Ammon's horn (tissue), 1 donor: ENCODE measurements at regions not wholly inside any gene's neighbourhood (a gene's known extent, or its start where the extent isn't known, plus 50 kb on each side); places are given as distances from the start of the nearest gene placed in this dataset.
"Not testable (repeated sequence)": the region's sequence is repeated elsewhere in the genome, so short reads cannot be mapped to it uniquely, and the experiment has no call there.

Experiments used
- DNase-seq: peaks from one replicate; pipeline ENCODE4 v3.0.0-alpha.2; 2016; ENCODE audit warnings: low spot score

GRCh38 chrY:3037471-3037870, 102.3 kb downstream of the ZFY start:
- DNase-seq = no peak

DNA sequence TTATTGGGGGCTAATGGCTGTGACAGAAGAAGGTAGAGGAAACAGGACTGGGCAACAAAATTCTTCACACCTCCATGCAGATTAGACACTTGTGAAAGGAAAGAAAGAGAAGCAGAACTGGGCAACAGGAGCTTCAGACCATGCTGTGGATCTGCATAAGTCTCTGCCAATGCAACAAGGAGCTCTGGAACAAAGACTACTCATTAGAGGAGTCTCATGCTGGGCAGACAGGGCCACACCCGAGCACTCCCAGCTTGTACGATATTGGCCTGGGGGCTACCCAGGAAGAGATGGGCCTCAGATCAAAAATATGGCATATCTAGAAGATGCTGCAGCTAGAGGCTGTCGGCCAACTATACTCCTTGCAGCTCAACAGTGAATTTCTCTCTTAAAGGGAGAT, 105.2 kb downstream of the ZFY start:
- no peak for DNase-seq

DNA sequence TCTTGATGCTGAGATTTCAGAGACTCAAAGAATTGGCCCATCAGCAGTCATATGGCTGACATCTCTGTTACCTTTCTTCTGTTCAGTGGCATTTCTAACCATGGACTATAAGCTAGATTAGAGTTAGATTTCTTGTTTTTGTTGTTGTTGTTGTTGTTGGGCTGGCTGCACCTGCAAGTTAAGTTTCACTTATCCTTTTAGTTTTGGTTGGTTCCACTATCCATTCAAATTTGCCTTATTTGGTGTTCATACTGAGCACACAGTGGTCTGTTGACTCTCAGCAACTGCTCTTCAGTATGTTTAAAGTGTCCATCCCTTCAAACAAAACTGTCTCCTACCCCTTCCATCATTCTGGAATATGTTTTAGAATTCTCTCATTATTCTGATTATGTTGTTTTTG, 106.8 kb downstream of the ZFY start:
- no peak for DNase-seq

- no peak for DNase-seq
These were observed 107.7 kb downstream of the ZFY start for GRCh38 chrY:3042901-3043300.

- DNase-seq = no peak
These were observed 109.9 kb downstream of the ZFY start for GRCh38 chrY:3045048-3045447.

DNA sequence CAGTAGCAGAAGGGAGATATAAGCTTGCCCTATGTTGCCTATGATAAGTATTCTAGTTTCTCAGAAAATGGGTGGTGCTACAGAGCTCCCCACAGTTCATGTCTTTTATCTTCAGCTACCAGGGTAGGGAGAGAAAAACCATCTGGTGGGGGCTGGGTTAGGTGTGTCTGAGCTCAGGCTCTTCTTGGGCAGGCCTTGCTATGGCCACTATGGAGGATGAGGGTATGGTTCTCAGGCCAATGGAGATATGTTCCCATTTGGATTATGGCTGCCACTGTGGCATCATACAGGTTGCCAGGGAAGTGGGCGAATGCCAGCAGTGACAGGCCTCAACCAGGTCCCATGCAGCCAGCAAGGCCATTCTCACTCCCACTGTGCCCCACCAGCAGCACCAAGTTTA, 120.3 kb downstream of the ZFY start:
- not testable (repeated sequence) for DNase-seq

GRCh38 chrY:3058342-3058741, 123.2 kb downstream of the ZFY start:
- not testable (repeated sequence) for DNase-seq

GRCh38 chrY:3060671-3061070, 125.5 kb downstream of the ZFY start:
- not testable (repeated sequence) for DNase-seq

- DNase-seq = not testable (repeated sequence)
These were observed 153.0 kb downstream of the ZFY start for GRCh38 chrY:3088149-3088548.

- DNase-seq = not testable (repeated sequence)
These were observed 173.5 kb downstream of the ZFY start for GRCh38 chrY:3108674-3109073.

DNA sequence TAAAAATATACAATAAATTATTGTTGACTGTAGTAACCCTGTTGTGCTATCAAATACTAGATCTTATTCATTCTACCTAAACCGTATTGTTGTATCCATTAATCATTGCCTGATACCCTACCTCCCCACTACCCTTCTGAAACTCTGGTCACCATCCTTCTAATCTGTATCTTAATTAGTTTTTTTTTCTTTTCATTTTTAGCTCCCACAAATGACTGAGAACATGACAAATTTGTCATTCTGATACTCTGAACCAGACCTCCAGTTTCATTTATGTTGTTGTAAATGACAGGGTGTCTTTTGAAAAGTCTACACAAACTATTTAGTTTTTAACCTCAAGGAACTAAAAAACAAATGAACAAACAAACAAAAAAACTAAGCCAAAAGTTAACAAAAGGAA, 185.1 kb downstream of the ZFY start:
- DNase-seq = not testable (repeated sequence)

DNA sequence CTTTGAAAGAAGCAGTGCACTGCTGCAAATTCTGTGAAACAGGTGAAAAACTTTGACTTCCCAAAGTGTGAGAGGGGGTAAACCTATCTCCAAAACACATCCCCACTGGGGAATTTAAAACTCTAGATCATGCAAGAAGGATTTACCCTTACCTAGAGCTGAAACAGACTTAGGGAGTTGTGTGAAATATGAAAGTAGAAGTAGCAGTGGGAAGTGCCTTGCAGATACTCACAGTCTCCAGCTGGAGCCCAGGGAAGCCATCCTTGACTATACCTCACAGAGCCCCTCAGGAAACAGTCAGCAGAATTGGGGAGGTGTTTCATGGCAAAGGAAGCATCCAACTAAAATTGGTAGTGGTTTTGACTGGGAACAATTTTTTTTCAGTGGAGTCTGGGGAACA, 185.5 kb downstream of the ZFY start:
- not testable (repeated sequence) for DNase-seq

DNA sequence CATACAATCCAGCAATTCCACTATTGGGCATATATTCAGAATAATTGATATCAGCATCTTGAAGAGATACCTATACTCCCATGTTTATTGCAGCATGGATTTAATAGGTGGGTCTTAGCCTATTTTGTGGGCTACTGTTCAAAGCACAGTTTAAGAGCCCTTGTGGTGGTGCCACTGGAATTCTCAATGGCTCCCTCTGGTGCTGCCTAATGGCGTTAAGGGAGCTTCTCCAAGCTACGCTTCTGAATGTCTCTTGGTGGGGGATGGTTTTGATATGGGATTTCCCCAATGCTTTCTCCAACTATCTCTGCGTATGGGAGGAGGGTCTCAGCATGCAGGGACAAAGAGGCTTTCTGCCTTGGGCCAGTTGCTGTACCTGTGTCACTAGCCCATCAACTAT, 188.3 kb downstream of the ZFY start:
- not testable (repeated sequence) for DNase-seq

DNA sequence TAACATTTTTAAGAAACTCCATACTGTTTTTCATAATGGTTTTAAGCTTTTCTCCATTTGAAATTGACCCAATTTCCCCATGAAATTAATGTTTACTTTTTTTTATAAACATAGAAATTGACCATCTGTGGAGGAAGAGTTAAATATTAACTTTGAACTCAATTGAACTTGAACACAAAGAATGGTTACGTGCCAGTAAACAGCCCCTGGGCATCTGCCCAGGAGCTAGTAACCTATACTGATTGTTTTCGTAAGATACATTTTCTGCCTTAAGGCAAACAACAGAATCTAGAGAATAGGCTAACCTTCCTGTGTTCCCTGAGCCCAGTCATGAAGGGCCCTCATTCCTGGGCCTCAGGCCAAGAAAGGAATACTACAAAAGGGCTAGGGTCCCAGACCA, 235.9 kb downstream of the ZFY start:
- not testable (repeated sequence) for DNase-seq

DNA sequence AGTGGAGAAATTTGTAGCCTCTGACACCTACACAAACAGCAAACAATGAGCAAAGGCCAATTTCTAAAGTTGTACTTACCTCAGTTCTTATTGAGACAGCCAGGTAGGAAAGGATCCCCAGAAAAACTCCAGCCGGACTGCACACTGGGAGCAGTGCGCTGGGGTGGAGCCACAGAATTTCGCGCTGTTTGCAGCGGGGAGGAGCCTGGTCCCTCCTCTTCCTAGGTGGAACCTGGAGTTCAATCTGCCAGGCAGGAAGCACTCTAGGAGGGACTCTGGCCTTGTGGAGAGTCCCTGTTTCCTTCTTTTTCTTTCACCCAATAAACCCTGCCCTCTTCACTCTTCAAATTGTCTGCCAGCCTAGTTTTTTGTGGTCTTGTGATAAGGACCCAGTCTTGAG, 259.9 kb downstream of the ZFY start:
- not testable (repeated sequence) for DNase-seq

DNA sequence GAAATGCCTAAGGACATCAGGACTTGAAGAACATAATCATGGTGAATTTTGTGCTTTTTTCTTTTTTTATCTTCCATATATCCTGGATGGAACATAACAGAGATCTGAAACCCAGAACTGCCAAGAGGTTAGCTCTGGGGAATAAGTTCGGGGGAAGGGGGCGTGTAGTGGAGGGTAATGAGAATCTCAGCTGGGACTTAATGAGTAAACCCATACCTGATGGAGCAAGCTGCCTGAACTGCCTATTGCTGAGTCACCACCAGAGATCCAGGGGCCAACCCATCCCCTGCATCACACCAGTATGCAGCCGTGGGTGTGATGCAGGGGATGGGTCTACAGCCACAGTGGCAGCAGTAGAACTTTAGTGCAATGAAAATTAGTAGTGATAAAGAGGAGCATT, 267.1 kb downstream of the ZFY start:
- not testable (repeated sequence) for DNase-seq

- DNase-seq = not testable (repeated sequence)
These were observed 271.6 kb downstream of the ZFY start for GRCh38 chrY:3206733-3207132.

- DNase-seq = not testable (repeated sequence)
These were observed 278.0 kb downstream of the ZFY start for GRCh38 chrY:3213183-3213582.

- not testable (repeated sequence) for DNase-seq
These were observed 283.0 kb downstream of the ZFY start for GRCh38 chrY:3218134-3218533.

DNA sequence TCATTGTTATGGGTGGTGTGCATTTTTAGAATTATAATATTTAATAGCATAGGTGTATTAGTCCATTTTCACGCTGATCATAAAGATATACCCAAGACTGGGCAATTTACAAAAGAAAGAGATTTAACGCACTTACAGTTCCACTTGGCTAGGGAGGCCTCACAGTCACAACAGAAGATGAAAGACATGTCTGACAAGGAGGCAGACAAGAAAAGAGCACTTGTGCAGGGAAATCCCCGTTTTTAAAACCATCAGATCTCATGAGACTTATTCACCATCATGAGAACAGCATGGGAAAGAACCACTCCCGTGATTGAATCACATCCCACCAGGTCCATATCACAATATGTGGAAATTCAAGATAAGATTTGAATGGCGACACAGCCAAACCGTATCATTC, 283.4 kb downstream of the ZFY start:
- DNase-seq = not testable (repeated sequence)

DNA sequence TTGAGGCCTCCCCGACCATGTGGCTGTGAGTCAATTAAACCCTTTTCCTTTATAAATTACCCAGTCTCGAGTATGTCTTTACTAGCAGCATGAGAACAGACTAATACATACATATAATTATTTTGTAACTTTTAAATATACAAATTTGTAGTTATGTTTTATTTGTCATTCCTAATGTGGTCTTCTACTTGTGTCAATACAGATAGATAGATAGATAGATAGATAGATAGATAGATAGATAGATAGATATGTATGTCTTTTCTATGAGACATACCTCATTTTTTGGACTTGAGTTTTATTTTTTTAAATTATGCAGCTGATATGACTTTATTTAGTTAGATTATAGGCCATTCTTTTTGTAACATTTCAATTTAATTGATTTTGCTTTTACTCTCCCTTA, 316.0 kb upstream of the TGIF2LY start:
- DNase-seq = not testable (repeated sequence)

DNA sequence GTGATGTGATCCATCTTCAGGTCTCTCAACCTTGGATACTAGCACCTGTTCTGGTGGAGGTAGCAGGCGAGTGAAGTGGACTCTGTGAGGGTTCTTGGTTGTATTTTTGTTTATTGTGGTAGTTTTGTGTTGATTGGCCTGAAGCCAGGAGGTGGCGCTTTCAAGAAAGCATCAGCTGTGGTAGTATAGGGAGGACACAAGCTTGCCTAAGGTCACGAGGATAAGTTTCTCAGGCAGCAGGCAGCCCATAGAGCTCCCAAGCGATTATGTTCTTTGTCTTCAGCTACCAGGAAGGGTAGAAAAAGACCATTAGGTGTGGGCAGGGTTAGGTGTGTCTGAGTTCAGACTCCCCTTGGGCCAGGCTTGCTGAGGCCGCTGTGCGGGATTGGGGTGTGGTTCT, 290.8 kb upstream of the TGIF2LY start:
- DNase-seq = not testable (repeated sequence)

DNA sequence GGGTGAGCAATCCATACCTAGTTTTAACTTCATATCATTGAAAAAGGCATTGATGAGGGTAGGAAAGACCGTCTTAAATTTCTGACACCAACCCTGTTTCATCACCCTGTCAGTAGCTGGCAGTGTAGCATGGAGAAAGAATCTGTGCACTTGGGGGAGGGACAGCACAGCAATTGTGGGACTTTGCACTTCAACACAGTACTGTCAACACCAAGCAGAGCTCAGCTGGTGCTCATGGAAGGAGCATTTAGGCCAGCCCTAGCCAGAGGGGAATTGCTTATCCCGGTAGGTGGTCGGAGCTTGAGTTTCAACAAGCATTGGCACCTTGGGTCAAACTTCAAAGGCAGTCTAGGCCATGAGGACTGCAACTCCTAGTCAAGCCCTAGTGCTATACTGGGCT, 281.6 kb upstream of the TGIF2LY start:
- not testable (repeated sequence) for DNase-seq

DNA sequence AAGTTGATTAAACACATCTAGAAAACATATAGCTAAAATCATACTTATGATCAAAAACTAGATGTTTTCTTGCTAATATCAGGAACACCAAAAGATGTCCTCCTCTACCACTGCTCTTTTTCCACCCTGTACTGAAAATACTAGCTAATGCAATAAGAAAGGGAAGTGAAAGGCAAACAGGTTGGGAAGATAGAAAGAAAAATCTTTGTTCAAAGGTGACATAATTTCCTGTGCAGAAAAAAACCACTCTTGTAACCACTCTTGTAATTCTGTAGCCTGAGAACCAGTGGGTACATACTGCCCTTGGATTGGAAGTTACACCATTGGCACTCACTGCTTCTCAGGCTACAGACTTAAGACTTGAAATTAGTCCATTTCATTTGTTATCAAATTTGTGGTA, 258.9 kb upstream of the TGIF2LY start:
- DNase-seq = not testable (repeated sequence)

GRCh38 chrY:3367535-3367934, 211.3 kb upstream of the TGIF2LY start:
- DNase-seq = not testable (repeated sequence)
